Heart right ventricle (tissue), 16 donors: ENCODE measurements at regions not wholly inside any gene's neighbourhood (a gene's known extent, or its start where the extent isn't known, plus 50 kb on each side); places are given as distances from the start of the nearest gene placed in this dataset.

ENCODE experiments used
- ATAC-seq, 8 donors: fragments of 200-7000 bp; cut with Tn5 transposase; one replicate each; pipeline ENCODE4 v1.9.1; 2020; ENCODE audit warnings: mild to moderate bottlenecking in 8 of 8, moderate library complexity in 8 of 8, moderate number of reproducible peaks in 1 of 8
- DNase-seq, 2 donors: peaks; one replicate each; pipeline ENCODE4 v3.0.0-alpha.2; 2020
- H3K27ac ChIP-seq, 10 donors: fragments of 200-600 bp; sonication (generic) in 2 of 10; one replicate each; pipeline versions ENCODE4 v1.5.0 to v1.8.0; 2020 to 2022; ENCODE audit warnings: mild to moderate bottlenecking in 3 of 10
- H3K27me3 ChIP-seq, 7 donors: fragments of 200-600 bp; one replicate each; pipeline ENCODE4 v1.8.0; 2021 to 2022; ENCODE audit warnings: mild to moderate bottlenecking in 2 of 7
- H3K36me3 ChIP-seq, 9 donors: fragments of 200-600 bp; sonication (generic) in 1 of 9; one replicate each; pipeline versions ENCODE4 v1.5.0 to v1.8.0; 2020 to 2022; ENCODE audit warnings: mild to moderate bottlenecking in 2 of 9
- H3K4me1 ChIP-seq, 9 donors: fragments of 200-600 bp; sonication (generic) in 1 of 9; one replicate each; pipeline versions ENCODE4 v1.5.0 to v1.8.0; 2020 to 2022; ENCODE audit warnings: mild to moderate bottlenecking in 4 of 9
- H3K4me3 ChIP-seq, 10 donors: fragments of 200-600 bp; sonication (generic) in 2 of 10; one replicate each; pipeline versions ENCODE4 v1.5.0 to v1.8.0; 2020 to 2022; ENCODE audit warnings: mild to moderate bottlenecking in 7 of 10, moderate library complexity in 2 of 10
- H3K9me3 ChIP-seq, 11 donors: fragments of 200-600 bp in 10 of 11; sonication (generic) in 2 of 11; one replicate each; pipeline versions ENCODE4 v1.5.0 to v1.8.0; 2013 to 2022; ENCODE audit warnings: mild to moderate bottlenecking in 2 of 11, control low read depth in 1 of 11, moderate library complexity in 1 of 11
- WGBS, 2 donors: extraction: QIAGEN DNeasy Blood & Tissue Kit; methylation state at CpG; one replicate each; pipeline ENCODE4 v1.1.7; 2013; ENCODE audit warnings: inconsistent platforms in 1 of 2; 5-methylcytosine and 5-hydroxymethylcytosine counted together
- intact Hi-C, 10 donors: fragments of 100-400 bp; cut with DNase I; formaldehyde crosslinking; loops; one replicate each; pipeline versions ENCODE4 v1.11.1 to v1.14.2; 2022
- TF ChIP-seq, protein P1 (sequence below), 9 donors: fragments of 200-600 bp; sonication (generic) in 2 of 9; IDR thresholded peaks; one replicate each; pipeline versions ENCODE4 v1.5.0 to v1.8.0; 2021 to 2022; ENCODE audit warnings: antibody characterized with exemption in 9 of 9, mild to moderate bottlenecking in 5 of 9, moderate library complexity in 1 of 9
- donor health status: Arrhythmogenic right ventricular cardiomyopathy.
- donor health status: ischemic (EF 13 %, LVEDD 7.1; RV severe dilation, severe dysfunction).
- donor health status: healthy with polysubstance abuse.
- donor health status: DM: no; HTN: yes; CAD: no.
- donor health status: DM: no; HTN: no; CAD: no.
- donor health status: ischemic (EF 25% LVEDD 6.9; RV normal size, moderate dysfunction).
- donor health status: ischemic (EF 25% LVEDD 5.7; RV mildly dilated, moderate dysfunction).
- donor health status: healthy.
- donor health status: DM: yes; HTN: yes; CAD: no.
- donor health status: Ischemic cardiomyopathy.
- donor health status: ischemic (EF 35%, LVEDD 5.7; RV mildly dilated, moderate dysfunction).
- donor health status: nonischemic (EF 11% LVEDD 7.7; RV severe dilation, severe dysfunction).
- donor health status: DM: yes; HTN: yes; CAD: no.
- donor health status: PGD.
- donor health status: ischemic (EF 29% LVEDD 5.4; RV normal size, mild dysfunction).
- donor health status: nonischemic (EF 23%, LVEDD 6.1; RV moderate dilation, normal function).

DNA sequence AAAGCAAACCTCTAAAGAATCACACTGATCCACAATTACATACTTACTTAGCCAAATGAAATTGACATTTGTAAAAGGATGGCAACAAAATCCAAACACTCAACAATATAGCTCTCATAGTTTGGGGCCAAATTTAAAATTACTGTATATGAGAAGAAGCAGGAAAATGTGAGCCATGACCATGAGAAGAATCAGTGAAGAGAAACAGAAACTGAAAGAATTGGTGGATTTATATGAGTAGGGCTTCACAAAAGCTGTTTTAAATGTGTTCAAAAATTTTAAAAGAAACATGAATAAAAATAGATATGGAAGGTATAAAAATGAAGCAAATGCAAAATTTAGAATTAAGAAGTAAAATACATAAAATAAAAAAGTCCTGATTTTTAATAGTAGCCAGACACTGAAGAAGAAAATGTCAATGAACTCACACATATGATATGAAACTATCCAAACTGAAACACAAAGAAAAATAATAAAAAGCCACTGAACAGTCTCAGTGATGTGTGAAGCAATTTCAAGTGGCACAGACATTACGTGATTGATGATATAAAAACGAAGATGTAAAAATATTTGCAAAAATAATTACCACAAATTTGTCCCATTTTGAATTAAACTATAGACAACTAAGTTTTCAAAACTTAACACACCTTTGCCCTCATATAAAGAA, 87.9 kb upstream of the MDGA2 start:
- TF ChIP-seq, protein P1, sequence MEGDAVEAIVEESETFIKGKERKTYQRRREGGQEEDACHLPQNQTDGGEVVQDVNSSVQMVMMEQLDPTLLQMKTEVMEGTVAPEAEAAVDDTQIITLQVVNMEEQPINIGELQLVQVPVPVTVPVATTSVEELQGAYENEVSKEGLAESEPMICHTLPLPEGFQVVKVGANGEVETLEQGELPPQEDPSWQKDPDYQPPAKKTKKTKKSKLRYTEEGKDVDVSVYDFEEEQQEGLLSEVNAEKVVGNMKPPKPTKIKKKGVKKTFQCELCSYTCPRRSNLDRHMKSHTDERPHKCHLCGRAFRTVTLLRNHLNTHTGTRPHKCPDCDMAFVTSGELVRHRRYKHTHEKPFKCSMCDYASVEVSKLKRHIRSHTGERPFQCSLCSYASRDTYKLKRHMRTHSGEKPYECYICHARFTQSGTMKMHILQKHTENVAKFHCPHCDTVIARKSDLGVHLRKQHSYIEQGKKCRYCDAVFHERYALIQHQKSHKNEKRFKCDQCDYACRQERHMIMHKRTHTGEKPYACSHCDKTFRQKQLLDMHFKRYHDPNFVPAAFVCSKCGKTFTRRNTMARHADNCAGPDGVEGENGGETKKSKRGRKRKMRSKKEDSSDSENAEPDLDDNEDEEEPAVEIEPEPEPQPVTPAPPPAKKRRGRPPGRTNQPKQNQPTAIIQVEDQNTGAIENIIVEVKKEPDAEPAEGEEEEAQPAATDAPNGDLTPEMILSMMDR (IDR thresholded peaks at IDR 0.05): no peak
- DNase-seq (no peak), ATAC-seq (no peak)
- no peaks in the 10 kb centered on the region for H3K4me1 ChIP-seq
- H3K9me3 ChIP-seq: peaks cover 0 to 4% (median 0%) of the 10 kb centered on the region in 11 donors
- no peaks in the 10 kb centered on the region for H3K27me3 ChIP-seq
- WGBS, 2 donors: 76 to 78% methylated on average over 2 of the region's 2 CpGs
- no peaks in the 10 kb centered on the region for H3K36me3 ChIP-seq
- intact Hi-C loops: no loop called here
- H3K4me3 ChIP-seq: no peak overlapping the region
- H3K27ac ChIP-seq: no peak overlapping the region

DNA sequence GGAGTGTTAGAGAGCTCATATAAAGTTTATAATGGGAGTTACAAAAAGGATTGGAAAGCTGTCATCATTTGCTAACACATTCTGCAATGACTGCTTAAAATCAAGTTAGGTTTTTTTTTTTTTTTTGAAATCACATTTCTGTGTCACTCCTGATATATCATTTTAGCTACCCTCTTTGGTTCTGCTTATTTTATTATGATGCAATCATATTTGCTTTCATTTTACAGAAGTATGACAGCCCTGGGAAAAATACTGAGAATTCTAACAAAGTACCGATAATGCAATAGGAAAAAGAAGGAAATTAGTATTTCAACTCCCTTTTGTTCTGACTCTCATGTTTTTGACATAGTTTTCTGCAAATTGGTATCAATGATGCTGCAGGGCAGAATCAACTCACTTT, 71.6 kb upstream of the MDGA2 start:
- H3K4me3 ChIP-seq: no peak overlapping the region
- no peak overlapping the region for H3K27ac ChIP-seq
- ATAC-seq (no peak), DNase-seq (no peak)
- TF ChIP-seq, protein P1 (IDR thresholded peaks at IDR 0.05): no peak
- peaks cover 0 to 3% (median 0%) of the 10 kb centered on the region in 11 donors for H3K9me3 ChIP-seq
- H3K27me3 ChIP-seq: no peaks in the 10 kb centered on the region
- WGBS, 2 donors: 77 to 90% methylated on average over 1 of the region's 1 CpG
- no peaks in the 10 kb centered on the region for H3K4me1 ChIP-seq
- intact Hi-C loops: no loop called here
- H3K36me3 ChIP-seq: no peaks in the 10 kb centered on the region

DNA sequence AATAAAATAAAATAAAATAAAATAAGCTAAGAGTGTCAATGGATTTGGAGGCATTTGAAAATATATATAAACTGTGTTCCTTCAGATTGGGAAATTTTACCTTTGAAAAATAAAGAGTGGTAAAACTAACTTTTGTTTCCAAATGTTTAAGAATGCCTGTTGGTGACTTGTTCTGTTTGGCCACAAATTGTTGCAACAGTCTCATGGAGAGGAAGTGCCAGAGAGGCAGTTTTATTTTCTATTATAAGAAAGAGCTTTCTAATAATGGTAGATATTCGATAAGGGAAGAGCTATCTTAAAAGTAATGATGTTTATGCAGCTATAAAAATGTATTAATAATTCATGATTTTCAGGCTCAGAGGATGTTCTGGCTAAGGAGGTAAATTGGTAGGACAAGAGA, 68.8 kb upstream of the MDGA2 start:
- Histone ChIP-seq H3K27me3 (no peaks in the 10 kb centered on the region), H3K9me3 (no peaks in the 10 kb centered on the region), H3K4me3 (no peak overlapping the region), H3K4me1 (no peaks in the 10 kb centered on the region), H3K36me3 (no peaks in the 10 kb centered on the region), H3K27ac (no peak overlapping the region)
- 56 to 72% methylated on average over 1 of the region's 1 CpG for WGBS, 2 donors
- TF ChIP-seq, protein P1 (IDR thresholded peaks at IDR 0.05): no peak
- ATAC-seq: no peak
- no peak for DNase-seq
- intact Hi-C loops: no loop called here

DNA sequence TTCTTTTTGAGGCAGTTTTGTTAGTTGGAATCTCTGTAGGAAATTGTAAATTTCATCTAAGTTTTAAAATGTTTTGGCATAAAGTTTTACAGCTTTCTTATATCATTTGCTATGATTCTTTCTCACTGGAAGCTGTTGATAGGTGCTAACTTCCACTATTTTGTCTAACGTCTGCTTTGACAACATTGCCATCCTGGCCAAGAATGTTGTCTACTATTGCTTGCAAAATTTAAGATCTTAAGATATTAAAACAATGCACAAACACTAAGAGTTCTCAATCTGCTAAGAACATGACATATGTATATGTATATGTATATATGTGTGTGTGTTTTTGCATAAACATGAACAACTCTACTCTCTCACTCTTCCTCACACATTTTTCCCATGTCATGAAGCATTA, 64.1 kb upstream of the MDGA2 start:
- WGBS, 2 donors: 15 to 41% methylated on average over 1 of the region's 1 CpG
- ATAC-seq: no peak
- H3K4me1 ChIP-seq: no peaks in the 10 kb centered on the region
- DNase-seq: no peak
- H3K9me3 ChIP-seq: peaks cover 0 to 5% (median 0%) of the 10 kb centered on the region in 11 donors
- intact Hi-C loops: no loop called here
- TF ChIP-seq, protein P1 (IDR thresholded peaks at IDR 0.05): no peak
- H3K27me3 ChIP-seq: no peaks in the 10 kb centered on the region
- no peak overlapping the region for H3K27ac ChIP-seq
- H3K4me3 ChIP-seq: no peak overlapping the region
- no peaks in the 10 kb centered on the region for H3K36me3 ChIP-seq
